ENCODE measurements at regions not wholly inside any gene's neighbourhood (a gene's known extent, or its start where the extent isn't known, plus 50 kb on each side); places are given as distances from the start of the nearest gene placed in this dataset.

DNA sequence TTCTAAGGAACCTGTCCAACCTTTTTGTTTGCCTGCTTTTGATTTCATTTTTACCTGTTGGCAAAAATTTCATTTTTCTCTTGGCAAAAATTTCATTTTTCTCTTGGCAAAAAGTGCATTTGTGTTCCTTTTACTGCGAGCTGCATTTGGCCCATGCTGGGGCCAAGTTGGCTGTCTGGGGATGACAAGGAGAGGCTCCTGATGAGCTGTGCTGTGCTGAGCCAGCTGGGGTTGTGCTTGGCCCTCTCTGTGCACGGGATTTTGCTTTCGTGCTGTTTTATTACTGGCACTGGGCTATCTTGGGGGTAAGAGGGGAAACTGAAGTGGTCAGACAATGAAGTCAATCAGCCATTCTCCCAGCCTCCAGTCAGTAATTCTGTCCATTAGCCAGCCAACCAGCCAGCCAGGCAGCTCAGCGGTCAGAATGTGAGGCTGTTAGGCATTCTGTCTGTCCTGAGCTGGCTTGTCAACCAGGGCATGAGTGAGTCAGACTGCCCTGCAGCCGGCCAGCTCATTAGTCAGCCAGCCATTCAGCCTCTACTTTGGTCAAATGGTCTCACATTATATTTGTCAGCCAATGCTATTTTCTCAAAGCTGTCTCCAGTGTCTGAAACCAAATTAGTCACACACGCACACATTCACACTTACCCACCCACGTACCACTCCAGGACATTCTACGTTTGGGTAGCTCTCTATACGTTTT, 56.9 kb upstream of the PRPS1 start:
- TF ChIP-seq, protein P1, sequence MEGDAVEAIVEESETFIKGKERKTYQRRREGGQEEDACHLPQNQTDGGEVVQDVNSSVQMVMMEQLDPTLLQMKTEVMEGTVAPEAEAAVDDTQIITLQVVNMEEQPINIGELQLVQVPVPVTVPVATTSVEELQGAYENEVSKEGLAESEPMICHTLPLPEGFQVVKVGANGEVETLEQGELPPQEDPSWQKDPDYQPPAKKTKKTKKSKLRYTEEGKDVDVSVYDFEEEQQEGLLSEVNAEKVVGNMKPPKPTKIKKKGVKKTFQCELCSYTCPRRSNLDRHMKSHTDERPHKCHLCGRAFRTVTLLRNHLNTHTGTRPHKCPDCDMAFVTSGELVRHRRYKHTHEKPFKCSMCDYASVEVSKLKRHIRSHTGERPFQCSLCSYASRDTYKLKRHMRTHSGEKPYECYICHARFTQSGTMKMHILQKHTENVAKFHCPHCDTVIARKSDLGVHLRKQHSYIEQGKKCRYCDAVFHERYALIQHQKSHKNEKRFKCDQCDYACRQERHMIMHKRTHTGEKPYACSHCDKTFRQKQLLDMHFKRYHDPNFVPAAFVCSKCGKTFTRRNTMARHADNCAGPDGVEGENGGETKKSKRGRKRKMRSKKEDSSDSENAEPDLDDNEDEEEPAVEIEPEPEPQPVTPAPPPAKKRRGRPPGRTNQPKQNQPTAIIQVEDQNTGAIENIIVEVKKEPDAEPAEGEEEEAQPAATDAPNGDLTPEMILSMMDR (conservative IDR thresholded peaks at IDR 0.05), result no peak
- no peaks in the 10 kb centered on the region for H3K36me3 Mint-ChIP-seq
- no peaks in the 10 kb centered on the region for H3K27me3 Mint-ChIP-seq
- no peak overlapping the region for H3K27ac Mint-ChIP-seq
- H3K4me1 Mint-ChIP-seq (ENCODE audit: unreplicated experiment), result no peaks in the 10 kb centered on the region
- no peak for DNase-seq (ENCODE audit: extremely low spot score, unreplicated experiment)
- no peaks in the 10 kb centered on the region for H3K9me3 Mint-ChIP-seq
- no peak overlapping the region for H3K4me3 Mint-ChIP-seq

DNA sequence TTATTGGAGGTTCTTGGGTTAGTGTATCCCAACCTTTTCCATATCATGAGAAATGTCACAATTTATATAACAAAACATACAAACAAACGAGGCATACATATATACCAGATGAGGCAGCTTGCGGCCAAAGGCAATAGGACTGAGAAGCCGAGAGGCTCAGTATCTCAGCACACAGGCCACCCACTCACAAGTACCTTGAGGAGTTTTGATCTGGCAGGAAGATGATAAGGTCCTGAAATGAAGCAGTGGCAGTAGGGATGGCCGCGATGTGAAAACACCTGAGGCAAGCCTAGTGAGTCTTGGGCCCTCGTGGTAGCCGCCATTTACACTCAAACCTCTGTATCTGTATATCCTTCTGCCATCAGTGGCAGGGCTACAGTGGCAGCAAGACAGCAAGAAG, 55.3 kb upstream of the PRPS1 start:
- Mint-ChIP-seq H3K27ac (no peak overlapping the region), H3K27me3 (no peaks in the 10 kb centered on the region), H3K36me3 (no peaks in the 10 kb centered on the region), H3K4me1 (ENCODE audit: unreplicated experiment) (no peaks in the 10 kb centered on the region), H3K4me3 (no peak overlapping the region), H3K9me3 (no peaks in the 10 kb centered on the region)
- TF ChIP-seq, protein P1 (conservative IDR thresholded peaks at IDR 0.05), result no peak
- no peak for DNase-seq (ENCODE audit: extremely low spot score, unreplicated experiment)

DNA sequence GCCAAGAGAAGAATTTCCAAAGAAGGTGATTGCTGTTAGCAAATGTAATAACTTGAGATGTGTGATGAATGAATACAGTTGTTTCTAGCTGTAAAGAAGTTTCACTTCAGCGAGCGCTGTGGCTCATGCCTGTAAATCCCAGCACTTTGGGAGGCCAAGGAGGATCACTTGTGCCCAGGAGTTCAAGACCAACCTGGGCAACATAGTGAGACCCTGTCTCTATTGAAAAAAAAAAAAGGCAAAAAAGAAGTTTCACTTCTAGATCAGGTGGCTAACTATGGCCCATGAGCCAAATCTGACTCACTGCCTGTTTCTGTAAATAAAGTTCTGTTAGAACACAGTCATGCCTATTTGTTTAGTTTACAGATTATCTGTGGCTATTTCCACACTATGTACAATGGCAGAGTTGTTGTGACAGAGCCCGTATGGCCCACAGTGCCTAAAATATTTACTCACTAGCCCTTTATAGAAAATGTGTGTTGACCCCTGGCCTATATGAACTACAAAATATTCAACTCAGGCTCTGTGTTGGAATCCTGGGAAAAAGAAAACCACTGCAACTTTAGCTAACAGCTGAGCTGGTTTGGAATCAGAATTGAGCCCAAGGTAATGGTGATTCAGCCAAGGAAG, 54.1 kb upstream of the PRPS1 start:
- no peak for DNase-seq (ENCODE audit: extremely low spot score, unreplicated experiment)
- Mint-ChIP-seq H3K4me3 (no peak overlapping the region), H3K9me3 (no peaks in the 10 kb centered on the region), H3K4me1 (ENCODE audit: unreplicated experiment) (no peaks in the 10 kb centered on the region), H3K36me3 (no peaks in the 10 kb centered on the region), H3K27ac (no peak overlapping the region), H3K27me3 (no peaks in the 10 kb centered on the region)
- TF ChIP-seq, protein P1 (conservative IDR thresholded peaks at IDR 0.05), result no peak

DNA sequence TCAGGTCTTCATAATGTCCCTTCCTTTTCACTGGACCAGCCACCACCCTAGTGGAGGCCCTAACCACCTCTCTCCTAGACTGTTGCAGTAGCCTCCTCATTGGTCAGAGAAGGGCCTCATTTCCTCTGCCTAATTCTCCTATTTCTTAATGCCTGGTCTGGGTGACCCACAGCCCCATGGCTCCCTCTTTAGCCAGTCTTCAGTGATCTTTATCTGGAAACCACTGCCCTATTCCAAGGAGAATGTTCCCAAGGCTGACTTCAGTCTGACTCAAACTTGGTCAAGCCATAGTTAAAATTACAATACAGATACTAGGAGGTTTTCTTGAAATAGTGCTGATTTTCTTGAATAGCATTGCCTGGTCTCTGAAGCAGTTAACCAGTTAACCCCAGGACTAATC, 53.6 kb upstream of the PRPS1 start:
- no peaks in the 10 kb centered on the region for H3K4me1 Mint-ChIP-seq (ENCODE audit: unreplicated experiment)
- no peaks in the 10 kb centered on the region for H3K36me3 Mint-ChIP-seq
- H3K9me3 Mint-ChIP-seq, result no peaks in the 10 kb centered on the region
- DNase-seq (ENCODE audit: extremely low spot score, unreplicated experiment), result no peak
- TF ChIP-seq, protein P1 (conservative IDR thresholded peaks at IDR 0.05), result no peak
- no peaks in the 10 kb centered on the region for H3K27me3 Mint-ChIP-seq
- no peak overlapping the region for H3K27ac Mint-ChIP-seq
- no peak overlapping the region for H3K4me3 Mint-ChIP-seq

DNA sequence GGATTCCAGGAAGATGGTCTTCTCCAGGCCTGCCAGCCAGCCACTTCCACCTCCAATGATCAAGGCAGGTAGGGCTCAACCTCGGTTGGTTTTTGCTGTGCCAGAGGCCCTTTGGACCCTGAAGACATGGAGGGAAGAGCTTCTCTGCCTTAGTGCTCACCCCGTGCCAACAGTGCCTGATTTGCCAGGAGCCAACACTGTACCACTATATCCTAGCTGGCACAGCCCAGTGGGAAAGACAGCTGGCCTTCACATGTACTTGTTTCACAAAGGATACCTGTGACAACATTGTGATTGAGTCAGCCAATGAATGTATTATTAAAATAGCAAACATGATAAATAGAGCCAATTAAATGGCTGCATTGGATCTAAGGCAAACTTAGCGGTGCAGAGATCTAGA, 51.9 kb upstream of the PRPS1 start:
- Mint-ChIP-seq H3K36me3 (no peaks in the 10 kb centered on the region), H3K9me3 (no peaks in the 10 kb centered on the region), H3K27me3 (no peaks in the 10 kb centered on the region), H3K4me3 (no peak overlapping the region), H3K4me1 (ENCODE audit: unreplicated experiment) (no peaks in the 10 kb centered on the region), H3K27ac (no peak overlapping the region)
- TF ChIP-seq, protein P1 (conservative IDR thresholded peaks at IDR 0.05), result no peak
- no peak for DNase-seq (ENCODE audit: extremely low spot score, unreplicated experiment)
